H9 (cell line): ENCODE measurements at regions not wholly inside any gene's neighbourhood (a gene's known extent, or its start where the extent isn't known, plus 50 kb on each side); places are given as distances from the start of the nearest gene placed in this dataset.

Source experiments
- DNase-seq: peaks from one replicate; pipeline ENCODE4 v3.0.0-alpha.2; 2017
- H2AFZ ChIP-seq: one replicate; pipeline ENCODE4 v1.6.1; 2013; ENCODE audit warnings: mild to moderate bottlenecking, low read length, control low read depth, moderate library complexity
- H2AK5ac ChIP-seq: 2 replicates; pipeline ENCODE4 v1.6.1; 2013; ENCODE audit warnings: low read length, control low read depth, mixed read lengths; ENCODE audit not compliant: insufficient read length
- H2BK120ac ChIP-seq: one replicate; pipeline ENCODE4 v1.6.1; 2013; ENCODE audit warnings: low read depth, mild to moderate bottlenecking, low read length, control low read depth, inconsistent platforms; ENCODE audit not compliant: poor library complexity, severe bottlenecking
- H2BK12ac ChIP-seq: 2 replicates; pipeline ENCODE4 v1.6.1; 2013; ENCODE audit warnings: low read length, control low read depth, mixed read lengths, low read depth; ENCODE audit not compliant: insufficient read length
- H2BK15ac ChIP-seq: 2 replicates; pipeline ENCODE4 v1.6.1; 2013; ENCODE audit warnings: low read depth, low read length, control low read depth
- H2BK20ac ChIP-seq: one replicate; pipeline ENCODE4 v1.6.1; 2013; ENCODE audit warnings: low read depth, mild to moderate bottlenecking, low read length, control low read depth, inconsistent platforms; ENCODE audit not compliant: poor library complexity, severe bottlenecking
- H2BK5ac ChIP-seq: 2 replicates; pipeline ENCODE4 v1.6.1; 2013; ENCODE audit warnings: low read length, control low read depth, mixed read lengths; ENCODE audit not compliant: insufficient read length
- H3K14ac ChIP-seq: 2 replicates; pipeline ENCODE4 v1.6.1; 2013; ENCODE audit warnings: low read length, control low read depth; ENCODE audit not compliant: insufficient read depth
- H3K18ac ChIP-seq: 2 replicates; pipeline ENCODE4 v1.6.1; 2013; ENCODE audit warnings: low read depth, mild to moderate bottlenecking, mixed read lengths, low read length, control low read depth; ENCODE audit not compliant: insufficient read length
- H3K23ac ChIP-seq: 2 replicates; pipeline ENCODE4 v1.6.1; 2013; ENCODE audit warnings: low read length, control low read depth, mixed read lengths, low read depth; ENCODE audit not compliant: insufficient read length
- H3K23me2 ChIP-seq: 2 replicates; pipeline ENCODE4 v1.6.1; 2013; ENCODE audit warnings: low read depth, mild to moderate bottlenecking, mixed read lengths, low read length, control low read depth; ENCODE audit not compliant: insufficient read length, poor library complexity, severe bottlenecking
- H3K27ac ChIP-seq: 2 replicates; pipeline ENCODE4 v1.5.1; 2013; ENCODE audit warnings: low read length, control low read depth, mixed read lengths, low read depth; ENCODE audit not compliant: insufficient read length
- H3K27me3 ChIP-seq: 2 replicates; pipeline ENCODE4 v1.6.1; 2013; ENCODE audit warnings: low read length, control low read depth, inconsistent platforms; ENCODE audit not compliant: insufficient read depth
- H3K4ac ChIP-seq: 2 replicates; pipeline ENCODE4 v1.6.1; 2013; ENCODE audit warnings: low read depth, mild to moderate bottlenecking, control low read depth, inconsistent platforms, low read length, moderate library complexity
- H3K4me1 ChIP-seq: 2 replicates; pipeline ENCODE4 v1.6.1; 2013; ENCODE audit warnings: low read length, control low read depth, inconsistent platforms; ENCODE audit not compliant: insufficient read depth
- H3K4me2 ChIP-seq: 2 replicates; pipeline ENCODE4 v1.6.1; 2013; ENCODE audit warnings: low read length, control low read depth, mixed read lengths; ENCODE audit not compliant: insufficient read length, insufficient read depth
- H3K56ac ChIP-seq: 2 replicates; pipeline ENCODE4 v1.6.1; 2013; ENCODE audit warnings: low read depth, mild to moderate bottlenecking, mixed read lengths, low read length, control low read depth; ENCODE audit not compliant: insufficient read length
- H3K79me1 ChIP-seq: 2 replicates; pipeline ENCODE4 v1.6.1; 2013; ENCODE audit warnings: low read depth, mild to moderate bottlenecking, moderate library complexity, low read length, control low read depth, inconsistent platforms; ENCODE audit not compliant: insufficient read depth, poor library complexity, severe bottlenecking
- H3K79me2 ChIP-seq: 2 replicates; pipeline ENCODE4 v1.6.1; 2013; ENCODE audit warnings: low read length, control low read depth, inconsistent platforms; ENCODE audit not compliant: insufficient read depth
- H3K9ac ChIP-seq: 2 replicates; pipeline ENCODE4 v1.6.1; 2013; ENCODE audit warnings: low read length, control low read depth, mixed read lengths; ENCODE audit not compliant: insufficient read length; ENCODE audit errors: extremely low read depth
- H3K9me3 ChIP-seq: one replicate; pipeline ENCODE4 v1.6.1; 2013; ENCODE audit warnings: low read depth, low read length, inconsistent platforms; ENCODE audit not compliant: control insufficient read depth
- H3T11ph ChIP-seq: one replicate; pipeline ENCODE4 v1.6.1; 2013; ENCODE audit warnings: mild to moderate bottlenecking, low read length, control low read depth, inconsistent platforms
- H4K20me1 ChIP-seq: one replicate; pipeline ENCODE4 v1.6.1; 2013; ENCODE audit not compliant: control insufficient read depth, insufficient read length, insufficient read depth
- H4K5ac ChIP-seq: 2 replicates; pipeline ENCODE4 v1.6.1; 2013; ENCODE audit warnings: low read depth, mild to moderate bottlenecking, mixed read lengths, low read length, control low read depth; ENCODE audit not compliant: insufficient read length
- H4K8ac ChIP-seq: replicated peaks from 2 replicates; pipeline ENCODE4 v1.6.1; 2013; ENCODE audit warnings: low read length, control low read depth, mixed read lengths, low read depth; ENCODE audit not compliant: insufficient read length
- H4K91ac ChIP-seq: 2 replicates; pipeline ENCODE4 v1.6.1; 2013; ENCODE audit warnings: low read depth, mild to moderate bottlenecking, moderate library complexity, mixed read lengths, low read length, control low read depth; ENCODE audit not compliant: insufficient read length
- H3K27ac Mint-ChIP-seq, 3 experiments: 2 replicates in 2 of 3; 3 replicates in 1 of 3; pipeline ENCODE4 v1.8.0; 2020 to 2021; ENCODE audit warnings: mixed read lengths in 3 of 3, mild to moderate bottlenecking in 1 of 3, moderate library complexity in 1 of 3
- H3K27me3 Mint-ChIP-seq: 2 replicates; pipeline ENCODE4 v1.8.0; 2021; ENCODE audit warnings: low read depth, mild to moderate bottlenecking, moderate library complexity, mixed read lengths
- H3K36me3 Mint-ChIP-seq, 3 experiments: 2 replicates in 2 of 3; 3 replicates in 1 of 3; pipeline ENCODE4 v1.8.0; 2020 to 2021; ENCODE audit warnings: low read depth in 3 of 3, mixed read lengths in 3 of 3; ENCODE audit not compliant: insufficient read depth in 1 of 3
- H3K4me1 Mint-ChIP-seq, 2 experiments: 2 replicates each; pipeline ENCODE4 v1.8.0; 2020; ENCODE audit warnings: mixed read lengths in 2 of 2
- H3K4me3 Mint-ChIP-seq, 2 experiments: 2 replicates in 1 of 2; 3 replicates in 1 of 2; pipeline ENCODE4 v1.8.0; 2020 to 2021; ENCODE audit warnings: mild to moderate bottlenecking in 2 of 2, mixed read lengths in 2 of 2, moderate library complexity in 1 of 2
- H3K9me3 Mint-ChIP-seq, 2 experiments: 2 replicates in 1 of 2; 3 replicates in 1 of 2; pipeline ENCODE4 v1.8.0; 2020; ENCODE audit warnings: mild to moderate bottlenecking in 2 of 2, mixed read lengths in 2 of 2, moderate library complexity in 1 of 2
- CTCF ChIP-seq: fragments of 200-600 bp; sonication (generic); conservative IDR thresholded peaks from 3 replicates; pipeline ENCODE4 v1.8.0; 2021; ENCODE audit warnings: antibody characterized with exemption, mild to moderate bottlenecking
- WGBS: extraction: QIAGEN DNeasy Blood & Tissue Kit; methylation state at CpG from one replicate; pipeline ENCODE4 v1.1.7; 2013; ENCODE audit warnings: missing lambda C conversion rate, low lambda C conversion rate, mixed read lengths; ENCODE audit not compliant: insufficient read length; ENCODE audit errors: extremely low coverage; 5-methylcytosine and 5-hydroxymethylcytosine counted together

DNA sequence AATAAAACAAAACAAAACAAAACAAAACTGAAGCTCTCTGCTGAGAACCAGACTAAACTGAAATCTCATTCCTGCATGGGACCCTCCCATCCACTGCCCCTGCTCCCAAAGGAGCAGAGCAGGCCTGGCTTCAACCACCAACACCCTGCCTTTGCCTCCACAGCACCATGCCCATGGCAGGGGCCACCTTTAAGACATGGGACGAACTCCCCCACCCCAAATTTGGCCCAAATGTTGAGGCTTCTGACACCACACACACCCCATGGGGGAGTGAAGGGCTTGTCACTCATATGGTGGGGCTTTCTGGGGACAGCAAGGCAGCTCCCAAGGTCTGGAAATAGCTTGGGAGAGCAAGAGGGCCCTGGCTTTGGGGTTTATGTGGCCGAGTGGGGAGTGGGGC is 177.2 kb downstream of the KIF26A start:
- no peak overlapping the region for H3K4me3 Mint-ChIP-seq

More for the DNA sequence above, 177.2 kb downstream of the KIF26A start:
- Histone ChIP-seq H2AK5ac (no peak overlapping the region), H2BK5ac (no peak overlapping the region), H4K91ac (no peak overlapping the region), H3K27ac (no peak overlapping the region), H3K4me2 (no peak overlapping the region), H4K20me1 (no peaks in the 10 kb centered on the region), H2BK12ac (no peak overlapping the region), H3K56ac (no peak overlapping the region), H4K8ac (no peak overlapping the region), H2BK120ac (no peak overlapping the region), H2AFZ (no peak overlapping the region), H2BK15ac (no peak overlapping the region), H3K23me2 (no peaks in the 10 kb centered on the region), H3K79me2 (no peaks in the 10 kb centered on the region), H2BK20ac (no peak overlapping the region), H3K4me1 (no peaks in the 10 kb centered on the region), H3K18ac (no peak overlapping the region), H3K9ac (no peak overlapping the region), H3K23ac (no peak overlapping the region), H3K9me3 (no peaks in the 10 kb centered on the region), H3K27me3 (no peaks in the 10 kb centered on the region), H3K14ac (no peak overlapping the region), H4K5ac (no peak overlapping the region), H3T11ph (no peak overlapping the region), H3K4ac (no peak overlapping the region), H3K79me1 (no peaks in the 10 kb centered on the region)
- H3K27ac Mint-ChIP-seq, result no peak overlapping the region
- peaks cover 4% of the 10 kb centered on the region; the same call in 1 of the 2 replicates for H3K27me3 Mint-ChIP-seq
- H3K9me3 Mint-ChIP-seq, result peaks cover 7 to 9% of the 10 kb centered on the region in 2 experiments; a peak in 4 of 5 replicates
- no CpG with 5 or more reads among the region's 2 CpGs for WGBS
- H3K36me3 Mint-ChIP-seq, result 0 out of 7 replicates have a peak, but pooled peaks cover 0 to 2% (median 0%) of the 10 kb centered on the region in 3 experiments
- DNase-seq, result peak; percentile 11
- TF ChIP-seq CTCF, result no peak
- no peaks in the 10 kb centered on the region; a peak in 1 of 4 replicates for H3K4me1 Mint-ChIP-seq
